Ovary (tissue), 7 donors: ENCODE measurements at regions not wholly inside any gene's neighbourhood (a gene's known extent, or its start where the extent isn't known, plus 50 kb on each side); places are given as distances from the start of the nearest gene placed in this dataset.

Experiments used
- DNase-seq, 5 donors: peaks; one replicate each; pipeline ENCODE4 v3.0.0-alpha.2; 2019 to 2020
- H3K27ac ChIP-seq, 2 donors: fragments of 200-600 bp; one replicate each; pipeline versions ENCODE4 v1.5.1 to v1.8.0; 2019 to 2022
- H3K27me3 ChIP-seq: fragments of 200-600 bp; one replicate; pipeline ENCODE4 v1.8.0; 2022
- H3K36me3 ChIP-seq: fragments of 200-600 bp; sonication (generic); one replicate; pipeline ENCODE4 v1.5.1; 2019
- H3K4me1 ChIP-seq: one replicate; pipeline ENCODE4 v1.8.1; 2013; ENCODE audit warnings: mild to moderate bottlenecking, moderate library complexity; ENCODE audit not compliant: insufficient read depth
- H3K4me3 ChIP-seq: fragments of 200-600 bp; sonication (generic); one replicate; pipeline ENCODE4 v1.5.1; 2017
- H3K9me3 ChIP-seq, 2 donors: fragments of 200-600 bp in 1 of 2; sonication (generic) in 1 of 2; one replicate each; pipeline versions ENCODE4 v1.5.1 to v1.8.1; 2013 to 2019; ENCODE audit warnings: mild to moderate bottlenecking in 1 of 2, moderate library complexity in 1 of 2
- EP300 ChIP-seq: sonication (generic); formaldehyde crosslinking; IDR thresholded peaks from one replicate; pipeline ENCODE4 v1.6.1; 2017; ENCODE audit warnings: antibody characterized with exemption
- POLR2A ChIP-seq: fragments of 450-650 bp; IDR thresholded peaks from one replicate; pipeline ENCODE4 v1.6.1; 2017; ENCODE audit warnings: antibody characterized with exemption, mild to moderate bottlenecking, moderate library complexity
- WGBS, 3 donors: extraction: QIAGEN DNeasy Blood & Tissue Kit in 1 of 3; methylation state at CpG; one replicate each; pipeline versions ENCODE4 v1.1.5 to v1.1.7; 2013 to 2017; 5-methylcytosine and 5-hydroxymethylcytosine counted together
- intact Hi-C, 4 donors: fragments of 100-400 bp; cut with DNase I; formaldehyde crosslinking; loops; one replicate each; pipeline versions ENCODE4 v1.11.0 to v1.15.1; 2022 to 2023
- TF ChIP-seq, protein P1 (sequence below), 3 donors: fragments of 450-650 bp in 2 of 3; fragments of 200-600 bp in 1 of 3; IDR thresholded peaks; one replicate each; pipeline versions ENCODE4 v1.5.1 to v1.8.0; 2016 to 2022; ENCODE audit warnings: antibody characterized with exemption in 3 of 3, mild to moderate bottlenecking in 1 of 3
- donor health status: DM: no; HTN: no; CAD: no; lungs with moderate emphysema.
- donor health status: DM: no; HTN: no; CAD: no.
- donor health status: Bipolar disorder and iron deficiency.
- donor health status: DM: no; HTN: no; CAD: no.
- donor health status: DM: yes; HTN: yes; CAD: no.

DNA sequence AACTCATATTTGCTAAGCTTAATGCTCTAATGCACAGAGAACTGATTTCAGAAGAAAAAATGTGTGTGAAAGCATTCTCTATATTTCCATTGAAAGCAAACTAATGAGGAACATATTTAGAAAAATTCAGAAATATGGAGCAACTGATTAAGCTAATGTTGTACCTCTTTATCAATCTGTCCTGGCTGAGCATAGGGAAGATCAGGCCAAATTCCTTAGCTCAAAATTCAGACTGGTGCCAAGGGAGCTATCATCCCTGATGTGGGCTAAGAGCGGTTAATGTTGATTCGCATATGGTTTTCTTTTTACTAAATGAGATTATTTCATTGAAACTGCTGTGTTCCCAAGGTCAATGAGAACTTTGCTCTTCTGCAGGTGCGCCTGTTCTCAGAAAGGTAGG lies 93.9 kb upstream of the HS3ST5 start:
- no peak for TF ChIP-seq POLR2A
- no peak for TF ChIP-seq EP300
- TF ChIP-seq, protein P1, sequence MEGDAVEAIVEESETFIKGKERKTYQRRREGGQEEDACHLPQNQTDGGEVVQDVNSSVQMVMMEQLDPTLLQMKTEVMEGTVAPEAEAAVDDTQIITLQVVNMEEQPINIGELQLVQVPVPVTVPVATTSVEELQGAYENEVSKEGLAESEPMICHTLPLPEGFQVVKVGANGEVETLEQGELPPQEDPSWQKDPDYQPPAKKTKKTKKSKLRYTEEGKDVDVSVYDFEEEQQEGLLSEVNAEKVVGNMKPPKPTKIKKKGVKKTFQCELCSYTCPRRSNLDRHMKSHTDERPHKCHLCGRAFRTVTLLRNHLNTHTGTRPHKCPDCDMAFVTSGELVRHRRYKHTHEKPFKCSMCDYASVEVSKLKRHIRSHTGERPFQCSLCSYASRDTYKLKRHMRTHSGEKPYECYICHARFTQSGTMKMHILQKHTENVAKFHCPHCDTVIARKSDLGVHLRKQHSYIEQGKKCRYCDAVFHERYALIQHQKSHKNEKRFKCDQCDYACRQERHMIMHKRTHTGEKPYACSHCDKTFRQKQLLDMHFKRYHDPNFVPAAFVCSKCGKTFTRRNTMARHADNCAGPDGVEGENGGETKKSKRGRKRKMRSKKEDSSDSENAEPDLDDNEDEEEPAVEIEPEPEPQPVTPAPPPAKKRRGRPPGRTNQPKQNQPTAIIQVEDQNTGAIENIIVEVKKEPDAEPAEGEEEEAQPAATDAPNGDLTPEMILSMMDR (IDR thresholded peaks at IDR 0.05): no peak
- no peak overlapping the region for H3K27ac ChIP-seq
- DNase-seq: no peak
- H3K9me3 ChIP-seq: no peaks in the 10 kb centered on the region
- H3K36me3 ChIP-seq: no peaks in the 10 kb centered on the region
- H3K4me1 ChIP-seq: no peaks in the 10 kb centered on the region
- intact Hi-C loops: no loop called here
- no peak overlapping the region for H3K4me3 ChIP-seq
- H3K27me3 ChIP-seq: no peaks in the 10 kb centered on the region
- WGBS, 3 donors: 22 to 41% (median 31%) methylated on average over 3 of the region's 3 CpGs

DNA sequence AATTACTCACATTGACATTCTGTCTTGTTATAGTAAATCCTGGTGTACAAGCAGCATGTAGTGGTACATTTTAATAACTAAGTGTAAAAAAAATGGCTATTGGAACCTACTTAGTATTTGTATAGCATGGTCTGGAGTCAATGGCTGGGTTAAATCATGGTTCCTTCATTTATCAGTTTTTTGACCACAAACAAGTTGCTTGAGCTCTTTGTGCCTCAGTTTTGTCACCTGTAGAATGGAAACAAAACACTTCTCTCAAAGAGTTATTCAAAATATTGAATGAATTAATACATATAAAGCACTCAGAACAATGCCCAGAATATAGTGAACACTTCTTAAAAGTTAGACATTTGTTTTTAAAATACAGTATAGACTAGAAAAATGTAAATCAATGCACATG lies 93.2 kb upstream of the HS3ST5 start:
- DNase-seq: no peak
- intact Hi-C loops: no loop called here
- H3K27ac ChIP-seq: no peak overlapping the region
- TF ChIP-seq, protein P1 (IDR thresholded peaks at IDR 0.05): no peak
- TF ChIP-seq POLR2A (no peak), EP300 (no peak)
- no peaks in the 10 kb centered on the region for H3K9me3 ChIP-seq
- H3K4me3 ChIP-seq: no peak overlapping the region
- no peaks in the 10 kb centered on the region for H3K36me3 ChIP-seq
- no peaks in the 10 kb centered on the region for H3K4me1 ChIP-seq
- no peaks in the 10 kb centered on the region for H3K27me3 ChIP-seq

DNA sequence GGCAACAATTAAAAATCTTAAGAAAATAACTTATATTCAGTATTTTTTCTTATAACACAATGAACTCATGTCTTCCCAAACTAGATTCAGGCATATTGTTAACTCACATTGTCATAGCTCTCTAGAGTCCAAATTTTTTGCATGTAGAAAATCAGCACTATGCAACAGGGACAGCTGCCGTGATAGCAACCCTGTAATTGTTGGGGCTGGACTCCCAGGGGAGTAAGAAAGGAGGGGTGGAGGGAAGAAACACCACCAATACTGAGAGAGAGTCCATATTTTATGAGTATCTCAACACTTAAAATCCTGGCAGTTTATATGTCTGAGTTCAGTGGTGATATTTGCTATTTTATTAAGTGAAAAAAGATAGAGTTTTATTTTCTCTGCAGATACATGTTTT lies 89.6 kb upstream of the HS3ST5 start:
- H3K27me3 ChIP-seq: no peaks in the 10 kb centered on the region
- H3K9me3 ChIP-seq: no peaks in the 10 kb centered on the region
- H3K4me3 ChIP-seq: no peak overlapping the region
- no peak overlapping the region for H3K27ac ChIP-seq
- no peak for DNase-seq
- TF ChIP-seq EP300: no peak
- TF ChIP-seq POLR2A: no peak
- TF ChIP-seq, protein P1 (IDR thresholded peaks at IDR 0.05): no peak
- H3K36me3 ChIP-seq: no peaks in the 10 kb centered on the region
- no peaks in the 10 kb centered on the region for H3K4me1 ChIP-seq
- intact Hi-C loops: no loop called here
- WGBS, 3 donors: 29 to 63% (median 39%) methylated on average over 1 of the region's 1 CpG

DNA sequence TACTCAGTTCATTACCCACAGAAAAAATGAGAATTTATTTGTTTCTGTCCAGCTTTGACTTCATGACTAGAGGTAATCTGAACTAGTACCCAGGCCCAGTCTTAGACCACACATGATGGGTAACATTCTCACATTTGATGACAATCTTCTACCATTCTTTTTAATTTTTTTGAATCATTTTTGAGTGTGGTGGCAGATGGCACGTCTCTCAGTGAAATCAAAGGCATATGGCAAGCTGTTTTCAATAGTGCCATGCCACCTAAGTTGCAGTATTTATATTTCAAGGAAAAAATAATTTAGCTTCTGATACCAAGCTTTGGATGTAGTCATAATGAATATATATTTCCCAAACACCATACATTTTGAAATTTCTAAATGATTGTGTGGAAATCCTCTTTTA lies 88.8 kb upstream of the HS3ST5 start:
- Histone ChIP-seq H3K9me3 (no peaks in the 10 kb centered on the region), H3K27ac (no peak overlapping the region), H3K36me3 (no peaks in the 10 kb centered on the region), H3K4me1 (no peaks in the 10 kb centered on the region), H3K4me3 (no peak overlapping the region), H3K27me3 (no peaks in the 10 kb centered on the region)
- intact Hi-C loops: no loop called here
- DNase-seq: no peak
- 87 to 95% (median 94%) methylated on average over 1 of the region's 1 CpG for WGBS, 3 donors
- TF ChIP-seq EP300: no peak
- TF ChIP-seq, protein P1 (IDR thresholded peaks at IDR 0.05): no peak
- TF ChIP-seq POLR2A: no peak
